Embryonic facial prominence (tissue), 1 donor: ENCODE measurements at regions not wholly inside any gene's neighbourhood (a gene's known extent, or its start where the extent isn't known, plus 50 kb on each side); places are given as distances from the start of the nearest gene placed in this dataset.
"Not testable (repeated sequence)": the region's sequence is repeated elsewhere in the genome, so short reads cannot be mapped to it uniquely, and the experiment has no call there.

ENCODE experiments used
- DNase-seq: peaks from one replicate; pipeline ENCODE4 v3.0.0-alpha.2; 2016; ENCODE audit errors: extremely low spot score

- DNase-seq: no peak
Measured at GRCh38 chr14:87241018-87241768, 751.8 kb downstream of the GALC start.

DNA sequence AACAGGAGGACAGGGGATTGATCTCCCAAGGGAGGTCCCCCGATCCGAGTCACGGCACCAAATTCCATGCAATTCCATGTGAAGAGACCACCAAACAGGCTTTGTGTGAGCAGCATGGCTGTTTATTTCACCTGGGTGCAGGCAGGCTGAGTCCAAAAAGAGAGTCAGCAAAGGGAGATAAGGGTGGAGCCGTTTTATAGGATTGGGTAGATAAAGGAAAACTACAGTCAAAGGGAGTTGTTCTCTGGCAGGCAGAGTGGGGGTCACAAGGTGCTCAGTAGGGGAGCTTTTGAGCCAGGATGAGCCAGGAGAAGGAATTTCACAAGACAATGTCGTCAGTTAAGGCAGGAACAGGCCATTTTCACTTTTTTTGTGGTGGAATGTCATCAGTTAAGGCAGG, 752.7 kb downstream of the GALC start:
- not testable (repeated sequence) for DNase-seq

- DNase-seq: no peak
Measured at GRCh38 chr14:87233806-87234384, 759.1 kb downstream of the GALC start.

GRCh38 chr14:87233266-87233665, 759.7 kb downstream of the GALC start:
- no peak for DNase-seq

DNA sequence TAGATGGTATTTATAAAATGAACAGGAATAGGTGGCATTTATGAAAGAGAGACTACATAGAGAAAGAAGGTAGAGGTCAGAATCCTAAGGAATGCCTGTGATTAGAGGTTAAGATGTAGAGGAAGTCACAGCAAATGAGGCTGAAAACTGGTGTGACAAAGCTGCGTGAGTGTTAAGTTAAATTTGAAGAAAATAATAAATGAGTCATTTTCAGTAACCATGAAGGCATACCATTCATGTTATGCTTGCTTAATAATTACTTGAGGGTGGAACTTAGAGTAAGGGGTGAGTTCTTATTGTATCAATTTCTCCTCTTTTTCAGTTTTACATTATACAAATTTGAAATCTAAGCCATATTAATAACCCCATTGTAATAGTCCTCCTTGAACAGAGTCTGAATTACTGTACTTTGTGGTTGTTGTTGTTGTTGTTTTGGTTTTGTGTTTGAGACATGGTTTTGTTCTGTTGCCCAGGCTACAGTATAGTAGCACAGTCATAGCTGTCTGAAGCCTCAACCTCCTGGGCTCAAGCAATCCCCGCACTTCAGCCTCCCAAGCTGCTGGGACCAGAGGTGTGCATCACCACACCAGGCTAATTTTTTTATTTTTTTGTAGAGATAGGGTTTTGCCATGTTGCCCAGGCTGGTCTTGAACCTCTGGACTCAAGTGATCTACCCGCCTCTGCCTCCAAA, 761.5 kb downstream of the GALC start:
- DNase-seq: no peak

DNA sequence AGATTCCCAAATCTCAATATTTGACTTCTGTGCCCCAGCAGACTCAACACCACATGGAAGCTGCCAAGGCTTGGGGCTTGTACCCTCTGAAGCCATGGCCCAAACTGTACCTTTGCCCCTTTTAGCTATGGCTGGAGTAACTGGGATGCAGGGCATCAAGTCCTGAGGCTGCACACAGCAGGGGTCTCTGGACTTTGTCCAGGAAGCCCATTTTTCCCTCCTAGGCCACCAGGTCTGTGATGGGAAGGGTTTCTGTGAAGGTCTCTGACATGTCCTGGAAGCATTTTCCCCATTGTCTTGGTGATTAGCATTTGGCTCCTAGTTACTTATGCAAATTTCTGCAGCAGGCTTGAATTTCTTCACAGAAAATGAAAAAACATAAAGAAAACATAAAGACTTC, 762.3 kb downstream of the GALC start:
- DNase-seq: no peak

DNA sequence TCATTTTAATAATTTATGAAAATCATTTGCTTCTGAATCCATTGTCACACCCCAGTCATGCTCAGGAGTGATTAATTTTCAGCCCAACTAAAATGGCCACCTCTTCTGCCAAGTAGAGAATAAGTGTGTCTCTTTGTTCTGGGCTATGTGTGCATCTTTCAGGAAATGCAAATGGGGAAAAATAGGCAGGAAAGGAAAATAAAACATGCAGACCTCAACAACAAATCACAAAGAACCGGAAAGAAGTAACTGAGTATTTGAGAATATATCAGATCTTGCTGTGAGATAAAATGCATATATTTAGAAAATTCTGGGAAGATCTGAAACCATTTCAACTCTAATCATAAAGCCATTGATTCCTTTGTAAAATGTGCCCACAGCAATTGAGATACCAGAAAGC, 763.9 kb downstream of the GALC start:
- no peak for DNase-seq

- no peak for DNase-seq
Measured at GRCh38 chr14:87217023-87217422, 776.0 kb downstream of the GALC start.

DNA sequence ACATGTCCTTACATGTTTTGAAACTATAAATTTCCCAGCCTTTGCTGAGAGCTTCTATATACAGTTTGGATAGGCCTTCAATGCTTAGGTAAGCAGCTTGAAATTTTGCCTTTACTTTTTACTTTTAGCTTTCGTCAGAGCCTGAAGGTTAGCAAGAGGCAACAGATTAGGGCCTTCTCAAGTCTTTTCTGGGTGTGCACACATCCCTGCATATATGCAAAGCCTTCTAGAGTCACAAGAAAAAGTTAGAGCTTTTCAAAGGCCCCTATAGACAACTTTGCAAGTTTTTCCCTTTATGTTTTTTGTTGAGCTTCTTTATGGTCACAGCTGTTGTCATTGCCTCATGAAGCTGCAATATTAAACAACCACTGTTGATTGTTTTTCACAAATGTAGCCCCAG, 778.4 kb downstream of the GALC start:
- DNase-seq: no peak

GRCh38 chr14:87207756-87208155, 785.2 kb downstream of the GALC start:
- DNase-seq: no peak

- DNase-seq: no peak
Measured at GRCh38 chr14:87205811-87206210, 787.2 kb downstream of the GALC start.

GRCh38 chr14:87203346-87203745, 789.6 kb downstream of the GALC start:
- DNase-seq: no peak

DNA sequence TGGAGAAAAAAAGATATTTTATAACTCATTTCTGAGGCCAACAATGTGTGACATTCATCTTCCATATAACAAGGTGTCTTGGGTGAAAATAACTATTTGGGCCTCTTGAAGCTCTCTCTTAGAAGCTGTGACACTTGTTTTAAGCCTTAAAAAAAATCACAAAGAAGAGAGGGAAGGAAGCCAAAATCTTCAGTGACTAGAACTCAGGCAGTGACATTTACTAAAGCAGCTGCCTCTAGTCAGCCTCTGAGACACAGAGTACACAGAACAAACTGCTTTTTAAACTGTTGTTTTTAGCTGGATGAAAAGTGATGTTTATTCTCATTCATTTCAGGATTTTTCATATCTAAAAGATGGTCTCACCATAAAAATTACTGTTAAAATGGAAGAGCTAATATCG, 793.6 kb downstream of the GALC start:
- DNase-seq: no peak

- DNase-seq: no peak
Measured at GRCh38 chr14:87196436-87196835, 796.5 kb downstream of the GALC start.

DNA sequence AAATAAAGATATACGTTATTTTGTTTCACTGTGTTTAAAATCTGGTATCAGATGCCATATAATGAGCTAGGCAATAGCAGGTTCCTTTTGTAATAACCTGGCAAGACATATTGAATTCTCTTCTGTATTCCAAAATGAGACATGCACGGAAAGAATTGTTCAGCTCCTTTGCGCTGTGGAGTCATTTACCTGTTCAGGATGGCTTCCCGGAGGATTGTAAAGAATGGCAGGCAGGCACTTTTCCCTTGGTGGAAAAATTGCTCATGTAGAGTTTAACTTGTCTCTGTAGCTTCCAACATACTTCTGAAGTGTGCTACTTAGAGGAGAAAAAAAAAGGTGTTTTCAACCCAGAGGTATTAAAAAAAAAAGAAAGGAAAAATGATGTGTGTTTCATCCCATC, 805.2 kb downstream of the GALC start:
- no peak for DNase-seq

- DNase-seq: no peak
Measured at GRCh38 chr14:87186737-87187136, 806.2 kb downstream of the GALC start.

DNA sequence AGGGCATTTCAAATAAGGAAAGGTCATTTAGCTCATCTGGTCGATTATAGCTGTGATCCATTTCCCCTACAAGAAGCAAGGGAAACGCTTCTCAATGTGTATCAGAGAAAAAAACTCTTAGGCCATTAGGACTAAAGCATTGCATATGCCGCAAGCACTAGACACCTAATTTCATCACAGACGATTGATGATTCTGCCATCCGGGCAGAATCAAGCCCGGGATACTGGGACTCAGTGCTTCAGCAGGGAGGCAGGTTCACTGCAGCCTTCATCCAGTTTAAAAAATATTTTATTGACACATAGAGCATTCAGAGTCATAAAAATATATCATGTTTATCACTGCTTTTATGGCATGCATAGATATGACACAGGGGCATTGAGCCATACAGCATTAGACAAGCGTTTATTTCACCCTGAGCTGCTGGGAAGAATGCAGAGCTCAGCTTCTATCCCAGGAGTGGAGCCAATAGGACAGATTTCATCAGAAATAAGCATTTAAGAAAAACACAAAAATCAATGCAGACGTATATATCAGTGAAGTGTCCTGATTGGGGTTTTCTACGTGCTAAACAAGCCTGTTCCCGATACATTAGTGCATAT, 806.9 kb downstream of the GALC start:
- DNase-seq: no peak

DNA sequence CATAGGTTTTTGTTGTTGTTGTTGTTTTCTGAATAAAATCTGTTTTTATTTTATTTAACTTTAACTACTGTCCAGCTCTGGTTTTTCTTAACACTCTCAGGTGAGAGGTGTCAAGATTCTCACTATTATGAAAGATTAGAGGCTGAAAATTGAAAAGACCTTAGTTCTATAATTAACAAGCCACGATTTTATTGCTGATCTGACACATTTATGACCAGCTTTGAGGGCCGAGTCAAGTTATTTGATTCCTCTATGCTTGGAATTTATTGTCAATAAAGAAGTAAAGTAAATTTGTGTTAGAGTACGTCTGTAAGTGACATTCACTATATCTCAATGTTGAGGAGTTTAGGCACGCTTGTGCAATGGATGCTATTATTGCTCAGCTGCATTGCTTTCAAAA, 808.8 kb downstream of the GALC start:
- no peak for DNase-seq

GRCh38 chr14:87181288-87181687, 811.7 kb downstream of the GALC start:
- DNase-seq: no peak

DNA sequence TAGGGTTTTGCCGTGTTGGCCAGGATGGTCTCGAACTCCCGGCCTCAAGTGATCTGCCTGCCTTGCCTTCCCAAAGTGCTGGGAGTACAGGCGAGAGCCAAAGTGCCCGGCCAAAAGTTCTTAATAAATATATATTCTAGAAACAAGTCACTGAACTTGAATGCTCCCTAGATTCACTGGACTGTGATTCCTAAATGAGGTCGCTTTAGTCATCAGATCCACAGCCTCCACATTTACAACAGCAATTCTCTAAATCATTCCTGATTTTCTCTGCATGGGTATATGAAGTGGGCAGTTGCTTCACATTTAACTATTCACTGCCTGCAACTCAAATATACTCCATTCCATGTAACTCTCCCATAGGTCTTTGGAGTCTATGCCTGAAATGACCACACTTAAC, 813.0 kb downstream of the GALC start:
- DNase-seq: no peak

GRCh38 chr14:87178277-87178676, 814.7 kb downstream of the GALC start:
- no peak for DNase-seq

GRCh38 chr14:87175175-87175574, 817.8 kb downstream of the GALC start:
- DNase-seq: no peak

GRCh38 chr14:87171141-87171540, 821.8 kb downstream of the GALC start:
- DNase-seq: no peak
